ENCODE measurements at regions not wholly inside any gene's neighbourhood (a gene's known extent, or its start where the extent isn't known, plus 50 kb on each side); places are given as distances from the start of the nearest gene placed in this dataset.
A peak's percentile ranks its signal among the peaks of the same experiment; 100 is the strongest.

- no TSS peak for BruUV-seq (replicated peaks)
- Histone ChIP-seq H3K9me3 (ENCODE audit: control insufficient read depth, insufficient read depth, low read length) (no peaks in the 10 kb centered on the region), H3K27ac (ENCODE audit: insufficient read depth, low read length) (no peak overlapping the region), H3K14ac (replicated peaks; ENCODE audit: low read depth, low read length) (no peak overlapping the region), H3K4ac (ENCODE audit: low read depth, low read length) (no peak overlapping the region), H3K4me2 (ENCODE audit: low read depth, low read length) (no peak overlapping the region), H3K4me1 (ENCODE audit: control insufficient read depth, insufficient read depth, low read length) (no peaks in the 10 kb centered on the region), H3K9ac (ENCODE audit: low read depth, low read length) (no peak overlapping the region), H3K9me1 (ENCODE audit: insufficient read depth, low read length) (no peaks in the 10 kb centered on the region), H4K8ac (ENCODE audit: low read depth in 2 of 2, low read length in 2 of 2) (no peak overlapping the region), H2AK5ac (ENCODE audit: low read depth, low read length) (no peak overlapping the region), H3K56ac (ENCODE audit: extremely low read depth, insufficient read depth, low read length) (no peak overlapping the region), H3K23ac (ENCODE audit: low read depth, low read length) (no peak overlapping the region), H2BK15ac (ENCODE audit: low read depth, low read length) (no peak overlapping the region), H4K20me1 (ENCODE audit: insufficient read depth, low read length) (no peaks in the 10 kb centered on the region), H3K4me3 (ENCODE audit: insufficient read depth, low read depth, low read length) (no peak overlapping the region), H3K79me1 (ENCODE audit: low read depth in 1 of 2, low read length in 2 of 2) (no peaks in the 10 kb centered on the region), H2AFZ (replicated peaks; ENCODE audit: low read length, poor library complexity) (no peak overlapping the region), H2AK9ac (replicated peaks; ENCODE audit: low read depth, low read length, poor library complexity) (no peak overlapping the region), H2BK120ac (ENCODE audit: low read depth, low read length) (no peak overlapping the region), H2BK5ac (ENCODE audit: low read depth, low read length, poor library complexity, severe bottlenecking) (no peak overlapping the region), H4K91ac (ENCODE audit: insufficient read depth, low read depth, low read length) (no peak overlapping the region), H3K36me3 (ENCODE audit: control insufficient read depth, insufficient read depth, low read length) (no peaks in the 10 kb centered on the region), H3K18ac (ENCODE audit: low read depth, low read length) (no peak overlapping the region), H3K27me3 (ENCODE audit: control insufficient read depth, insufficient read depth, low read length) (no peaks in the 10 kb centered on the region), H4K5ac (ENCODE audit: low read depth, low read length) (no peak overlapping the region), H2BK20ac (ENCODE audit: low read depth, low read length) (no peak overlapping the region)
- TF ChIP-seq BHLHE40 (IDR thresholded peaks at IDR 0.05; ENCODE audit: low read depth, low read length) (no peak), CHD1 (IDR thresholded peaks at IDR 0.05; ENCODE audit: low read depth, low read length) (no peak), MAFK (IDR thresholded peaks at IDR 0.05; ENCODE audit: low read depth, low read length) (no peak), ELK1 (IDR thresholded peaks at IDR 0.05; ENCODE audit: borderline replicate concordance, low read depth, low read length) (no peak), NFE2L2 (IDR thresholded peaks at IDR 0.05; ENCODE audit: low read depth, low read length) (no peak), USF2 (IDR thresholded peaks at IDR 0.05; ENCODE audit: low read depth, low read length) (no peak), CTCF (conservative IDR thresholded peaks at IDR 0.05; ENCODE audit: low read depth, low read length) (no peak), CEBPB (IDR thresholded peaks at IDR 0.05; ENCODE audit: low read depth, low read length) (no peak), RCOR1 (IDR thresholded peaks at IDR 0.05; ENCODE audit: insufficient replicate concordance, low read length) (no peak), MAZ (IDR thresholded peaks at IDR 0.05; ENCODE audit: borderline replicate concordance, low read depth, low read length) (no peak), RFX5 (IDR thresholded peaks at IDR 0.05; ENCODE audit: low read depth, low read length) (no peak)
- no CpG with 5 or more reads among the region's 4 CpGs for WGBS, 2 experiments (ENCODE audit: extremely low coverage in 2 of 2, insufficient read length in 1 of 2)
- ChIA-PET CTCF (no interaction called here), POLR2A (ENCODE audit: unreplicated experiment) (no interaction called here)
- in situ Hi-C loops (cut with MboI; ENCODE audit: low sequenced_read_pairs) (no loop called here), dilution Hi-C loops (cut with HindIII; ENCODE audit: low sequenced_read_pairs, unreplicated experiment) (no loop called here), intact Hi-C loops (cut with micrococcal nuclease) (no loop called here)
- no peak for ATAC-seq (ENCODE audit: low read depth)
- peak; percentile 30 for DNase-seq
Measured at GRCh38 chr13:92952161-92952560, 274.4 kb upstream of the GPC6 start.
